Epithelial cell of proximal tubule (primary cell): ENCODE measurements at regions not wholly inside any gene's neighbourhood (a gene's known extent, or its start where the extent isn't known, plus 50 kb on each side); places are given as distances from the start of the nearest gene placed in this dataset.

Experiments used
- DNase-seq: peaks from one replicate; pipeline ENCODE4 v3.0.0-alpha.2; 2011; ENCODE audit warnings: low read depth
- H3K4me3 ChIP-seq: 2 replicates; pipeline ENCODE4 v1.5.1; 2011; ENCODE audit warnings: low read depth, mild to moderate bottlenecking, low read length
- CTCF ChIP-seq: conservative IDR thresholded peaks from 2 replicates; pipeline ENCODE4 v1.5.1; 2012; ENCODE audit warnings: low read depth, mild to moderate bottlenecking, low read length

GRCh38 chr2:136306836-136307235 is 188.9 kb upstream of the CXCR4 start:
- TF ChIP-seq CTCF = peak; percentile 9
- H3K4me3 ChIP-seq = no peak overlapping the region
- DNase-seq = no peak

- H3K4me3 ChIP-seq = no peak overlapping the region
- no peak for DNase-seq
- TF ChIP-seq CTCF = no peak
These were observed 187.7 kb upstream of the CXCR4 start for GRCh38 chr2:136305517-136306192.

- DNase-seq = no peak
- no peak overlapping the region for H3K4me3 ChIP-seq
- TF ChIP-seq CTCF = no peak
These were observed 183.1 kb upstream of the CXCR4 start for GRCh38 chr2:136301006-136301405.

GRCh38 chr2:136298631-136299030 is 180.7 kb upstream of the CXCR4 start:
- no peak for TF ChIP-seq CTCF
- no peak overlapping the region for H3K4me3 ChIP-seq
- no peak for DNase-seq

GRCh38 chr2:136297994-136298393 is 180.0 kb upstream of the CXCR4 start:
- H3K4me3 ChIP-seq = no peak overlapping the region
- no peak for DNase-seq

GRCh38 chr2:136297312-136297711 is 179.4 kb upstream of the CXCR4 start:
- TF ChIP-seq CTCF = no peak
- H3K4me3 ChIP-seq = no peak overlapping the region
- DNase-seq = no peak

More at GRCh38 chr2:136297994-136298393, 180.0 kb upstream of the CXCR4 start:
- TF ChIP-seq CTCF = no peak

- DNase-seq = no peak
- no peak for TF ChIP-seq CTCF
- H3K4me3 ChIP-seq = no peak overlapping the region
These were observed 177.2 kb upstream of the CXCR4 start for GRCh38 chr2:136295168-136295567.
